OCI-LY1 (cell line): ENCODE measurements at regions not wholly inside any gene's neighbourhood (a gene's known extent, or its start where the extent isn't known, plus 50 kb on each side); places are given as distances from the start of the nearest gene placed in this dataset.

Source experiments
- H2AFZ ChIP-seq: fragments of 200-600 bp; sonication (generic), shearing (Covaris generic); 2 replicates; pipeline ENCODE4 v1.6.0; 2014; ENCODE audit warnings: antibody characterized with exemption, mild to moderate bottlenecking, low read length
- H3F3A ChIP-seq: fragments of 200-600 bp; sonication (generic), shearing (Covaris generic); 2 replicates; pipeline ENCODE4 v1.6.0; 2014; ENCODE audit warnings: mild to moderate bottlenecking, antibody characterized with exemption, low read length, moderate library complexity; ENCODE audit not compliant: insufficient read depth
- H3K27ac ChIP-seq: fragments of 200-600 bp; sonication (generic); 2 replicates; pipeline ENCODE4 v1.5.1; 2014; ENCODE audit warnings: low read length, mixed run types, mild to moderate bottlenecking, low read depth; ENCODE audit not compliant: poor library complexity, severe bottlenecking
- H3K27me3 ChIP-seq: fragments of 200-600 bp; sonication (generic); 2 replicates; pipeline ENCODE4 v1.6.0; 2014; ENCODE audit warnings: antibody characterized with exemption, mild to moderate bottlenecking, low read length, moderate library complexity; ENCODE audit not compliant: insufficient read depth
- H3K36me3 ChIP-seq: fragments of 200-600 bp; sonication (generic); 2 replicates; pipeline ENCODE4 v1.6.1; 2014; ENCODE audit warnings: mild to moderate bottlenecking, antibody characterized with exemption, low read length, moderate library complexity, mixed read lengths; ENCODE audit not compliant: insufficient read depth
- H3K4me1 ChIP-seq: fragments of 200-600 bp; sonication (generic); 2 replicates; pipeline ENCODE4 v1.5.1; 2014; ENCODE audit warnings: mild to moderate bottlenecking, low read length, moderate library complexity; ENCODE audit not compliant: insufficient read depth, severe bottlenecking
- H3K4me2 ChIP-seq: fragments of 200-600 bp; sonication (generic), shearing (Covaris generic); 2 replicates; pipeline ENCODE4 v1.6.1; 2014; ENCODE audit warnings: low read length
- H3K4me3 ChIP-seq: fragments of 200-600 bp; sonication (generic); 2 replicates; pipeline ENCODE4 v1.5.1; 2014; ENCODE audit warnings: low read length, low read depth, mild to moderate bottlenecking, mixed read lengths; ENCODE audit not compliant: poor library complexity, severe bottlenecking
- H3K79me2 ChIP-seq: fragments of 200-600 bp; shearing (Covaris generic); 2 replicates; pipeline ENCODE4 v1.6.1; 2016; ENCODE audit warnings: mixed run types, low read length, mixed read lengths; ENCODE audit not compliant: insufficient read depth
- H3K9ac ChIP-seq: fragments of 200-600 bp; sonication (generic), shearing (Covaris generic); 2 replicates; pipeline ENCODE4 v1.6.1; 2014; ENCODE audit warnings: mild to moderate bottlenecking, low read length, mixed read lengths
- H3K9me2 ChIP-seq: fragments of 200-600 bp; sonication (generic), shearing (Covaris generic); 2 replicates; pipeline ENCODE4 v1.6.1; 2014; ENCODE audit warnings: low read depth, mild to moderate bottlenecking, low read length, mixed read lengths
- H3K9me3 ChIP-seq: fragments of 200-600 bp; shearing (Covaris generic); 2 replicates; pipeline ENCODE4 v1.6.1; 2014; ENCODE audit warnings: low read length, mixed read lengths
- H4K20me1 ChIP-seq: fragments of 200-600 bp; sonication (generic), shearing (Covaris generic); 2 replicates; pipeline ENCODE4 v1.6.0; 2016; ENCODE audit warnings: mild to moderate bottlenecking, low read length; ENCODE audit not compliant: insufficient read depth
- CTCF ChIP-seq: fragments of 200-600 bp; sonication (generic), shearing (Covaris generic); IDR thresholded peaks from 2 replicates; pipeline ENCODE4 v1.5.1; 2017; ENCODE audit warnings: mild to moderate bottlenecking, antibody characterized with exemption, low read length, moderate library complexity, mixed read lengths
- EZH2 ChIP-seq: fragments of 200-600 bp; sonication (generic), shearing (Covaris generic); IDR thresholded peaks from 2 replicates; pipeline ENCODE4 v1.8.0; 2017; ENCODE audit warnings: borderline replicate concordance, mixed run types, mild to moderate bottlenecking, antibody characterized with exemption, low read length, moderate library complexity, mixed read lengths

GRCh38 chr3:160055659-160056058, 67.0 kb downstream of the IL12A start:
- Histone ChIP-seq H3K9me3 (no peaks in the 10 kb centered on the region), H3K4me3 (no peak overlapping the region), H3K79me2 (no peaks in the 10 kb centered on the region), H3K4me1 (no peaks in the 10 kb centered on the region), H3K36me3 (no peaks in the 10 kb centered on the region), H3F3A (no peaks in the 10 kb centered on the region), H3K4me2 (no peak overlapping the region), H3K9ac (no peak overlapping the region), H3K27me3 (no peaks in the 10 kb centered on the region; the same call in 1 of the 2 replicates), H4K20me1 (no peaks in the 10 kb centered on the region), H3K27ac (no peak overlapping the region), H2AFZ (no peak overlapping the region), H3K9me2 (no peaks in the 10 kb centered on the region)
- no peak for TF ChIP-seq CTCF
- no peak for TF ChIP-seq EZH2

- no peaks in the 10 kb centered on the region; the same call in 1 of the 2 replicates for H3K27me3 ChIP-seq
- no peaks in the 10 kb centered on the region for H3K9me3 ChIP-seq
- H3K4me2 ChIP-seq = no peak overlapping the region
- H4K20me1 ChIP-seq = no peaks in the 10 kb centered on the region
- H3K4me1 ChIP-seq = no peaks in the 10 kb centered on the region
- H3F3A ChIP-seq = no peaks in the 10 kb centered on the region
- no peak overlapping the region for H3K27ac ChIP-seq
- H3K4me3 ChIP-seq = no peak overlapping the region
- H2AFZ ChIP-seq = no peak overlapping the region
- no peaks in the 10 kb centered on the region for H3K36me3 ChIP-seq
- TF ChIP-seq CTCF (no peak), EZH2 (no peak)
- H3K9ac ChIP-seq = no peak overlapping the region
- H3K9me2 ChIP-seq = no peaks in the 10 kb centered on the region
- H3K79me2 ChIP-seq = no peaks in the 10 kb centered on the region
These were observed 68.7 kb downstream of the IL12A start for GRCh38 chr3:160057331-160057730.

- H3K4me2 ChIP-seq = no peak overlapping the region
- no peaks in the 10 kb centered on the region for H3F3A ChIP-seq
- no peaks in the 10 kb centered on the region for H3K27me3 ChIP-seq
- H3K79me2 ChIP-seq = no peaks in the 10 kb centered on the region
- no peak overlapping the region for H3K27ac ChIP-seq
- no peaks in the 10 kb centered on the region for H3K9me2 ChIP-seq
- no peak overlapping the region for H3K9ac ChIP-seq
- no peaks in the 10 kb centered on the region for H3K4me1 ChIP-seq
- H3K9me3 ChIP-seq = no peaks in the 10 kb centered on the region
- TF ChIP-seq CTCF (no peak), EZH2 (no peak)
- H2AFZ ChIP-seq = no peak overlapping the region
- no peak overlapping the region for H3K4me3 ChIP-seq
- H4K20me1 ChIP-seq = no peaks in the 10 kb centered on the region
- H3K36me3 ChIP-seq = no peaks in the 10 kb centered on the region
These were observed 71.9 kb downstream of the IL12A start for GRCh38 chr3:160060409-160061027.
